D341Med (cell line): ENCODE measurements at regions not wholly inside any gene's neighbourhood (a gene's known extent, or its start where the extent isn't known, plus 50 kb on each side); places are given as distances from the start of the nearest gene placed in this dataset.

Experiments
- DNase-seq: peaks from one replicate; pipeline ENCODE4 v3.0.0; 2012; ENCODE audit warnings: low spot score

DNA sequence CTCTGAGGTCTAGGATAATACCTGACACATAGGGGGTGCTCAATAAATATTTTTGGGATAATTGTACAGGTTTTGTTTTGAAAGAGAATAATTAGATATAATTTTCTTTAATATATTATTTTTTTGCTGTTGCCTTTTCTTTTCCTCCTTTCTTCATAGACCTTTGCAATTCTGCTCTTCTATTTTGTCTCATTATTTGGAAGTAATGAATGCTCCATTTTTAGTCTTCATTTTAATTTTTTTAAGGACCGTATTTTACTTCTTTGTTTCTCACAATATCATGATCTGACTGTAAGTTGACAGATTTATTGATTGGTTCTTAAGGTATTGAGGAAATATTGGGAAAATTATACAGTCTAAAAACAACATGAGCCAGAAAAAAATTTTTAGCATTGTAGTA lies 150.5 kb upstream of the TMC3 start:
- DNase-seq = no peak

DNA sequence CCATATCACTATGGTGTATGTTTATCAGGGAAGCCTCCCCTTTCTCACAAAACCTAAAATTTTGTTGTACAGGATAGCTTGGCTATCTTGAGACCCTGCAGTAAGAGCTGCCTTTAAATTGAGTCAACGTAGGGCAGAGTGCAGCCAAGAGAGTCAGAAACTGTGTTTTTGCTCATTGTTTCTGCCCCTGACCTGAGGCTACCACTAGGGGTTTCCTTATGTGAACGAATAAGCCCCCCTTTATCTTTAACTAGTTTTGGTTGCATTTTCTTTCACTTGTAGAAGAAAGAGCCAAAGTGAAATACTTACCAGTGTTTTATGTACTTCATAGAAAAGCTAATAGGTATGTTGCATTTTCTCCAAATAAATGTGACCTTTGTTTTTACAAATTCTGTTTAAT lies 149.9 kb upstream of the TMC3 start:
- no peak for DNase-seq

DNA sequence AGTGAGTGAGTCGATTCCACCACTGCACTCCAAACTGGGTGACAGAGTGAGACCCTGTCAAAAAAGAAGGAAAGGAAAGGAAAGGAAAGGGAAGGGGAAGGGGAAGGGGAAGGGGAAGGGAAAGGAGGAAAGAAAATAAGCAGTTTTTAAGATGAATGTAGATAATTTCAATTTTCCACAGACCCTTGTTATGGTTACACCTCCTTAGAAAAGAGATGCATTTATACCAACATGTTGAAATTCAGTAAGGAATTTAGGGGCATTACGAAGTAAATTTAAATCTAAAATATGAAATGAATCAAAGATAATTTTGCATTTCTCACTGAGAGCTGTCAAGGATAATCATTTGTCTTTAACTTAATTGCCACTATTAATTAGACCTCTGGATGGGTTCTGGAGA lies 146.5 kb upstream of the TMC3 start:
- DNase-seq = no peak

DNA sequence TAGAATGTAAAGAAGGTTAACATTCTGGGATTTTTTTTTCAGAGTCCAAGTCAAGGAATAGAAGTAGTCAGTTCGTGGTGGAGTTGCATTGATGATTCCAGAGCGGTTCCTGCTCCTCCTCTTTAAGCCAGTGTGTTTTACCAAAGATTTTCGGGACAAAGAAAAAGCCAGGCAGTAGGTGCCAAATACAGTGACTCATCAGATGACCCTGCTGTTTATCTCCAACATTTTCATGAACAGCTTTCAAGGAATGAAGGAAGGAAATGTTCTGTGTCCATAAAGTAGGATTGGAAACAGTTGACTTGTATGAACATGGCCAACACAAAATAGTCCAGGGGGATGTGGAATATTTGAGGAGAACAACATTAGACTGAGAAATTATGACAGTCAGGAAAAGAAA lies 142.4 kb upstream of the TMC3 start:
- DNase-seq = no peak

DNA sequence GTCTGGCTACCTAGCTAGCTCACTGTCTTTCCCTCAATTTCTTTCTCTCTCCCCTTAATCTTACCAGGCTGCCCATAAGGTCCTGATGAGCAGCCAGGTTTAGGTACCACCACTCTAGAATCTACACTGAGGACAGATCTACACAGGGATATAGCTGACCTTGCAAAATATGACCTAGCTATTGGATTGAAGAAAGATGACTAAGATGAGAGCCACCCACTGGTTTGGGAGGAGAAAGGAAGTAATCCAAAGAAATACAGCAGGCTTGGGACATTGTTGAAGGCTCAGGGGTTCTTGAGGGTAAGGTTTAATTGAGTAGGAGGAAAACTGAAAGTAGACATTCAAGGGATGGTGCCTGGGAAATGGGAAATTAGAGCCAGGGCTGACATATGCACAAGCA lies 142.0 kb upstream of the TMC3 start:
- no peak for DNase-seq

DNA sequence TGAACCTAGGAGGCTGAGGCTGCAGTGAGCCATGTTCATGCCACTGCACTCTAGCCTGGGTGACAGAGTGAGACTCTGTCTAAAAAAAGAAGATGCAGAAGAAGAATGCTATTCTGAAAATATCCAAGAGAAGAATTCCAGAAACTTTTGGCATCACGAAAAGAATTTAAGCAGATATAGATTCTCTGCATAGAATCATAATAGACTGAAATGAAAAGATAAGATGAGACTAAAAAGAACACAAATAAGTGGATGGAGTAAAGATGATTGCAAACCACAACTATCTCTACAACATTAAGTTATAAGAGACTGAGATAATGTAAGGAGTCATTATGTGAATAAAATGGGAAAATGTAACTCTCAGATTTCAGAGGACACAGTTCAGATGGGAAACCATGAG lies 140.7 kb upstream of the TMC3 start:
- no peak for DNase-seq

DNA sequence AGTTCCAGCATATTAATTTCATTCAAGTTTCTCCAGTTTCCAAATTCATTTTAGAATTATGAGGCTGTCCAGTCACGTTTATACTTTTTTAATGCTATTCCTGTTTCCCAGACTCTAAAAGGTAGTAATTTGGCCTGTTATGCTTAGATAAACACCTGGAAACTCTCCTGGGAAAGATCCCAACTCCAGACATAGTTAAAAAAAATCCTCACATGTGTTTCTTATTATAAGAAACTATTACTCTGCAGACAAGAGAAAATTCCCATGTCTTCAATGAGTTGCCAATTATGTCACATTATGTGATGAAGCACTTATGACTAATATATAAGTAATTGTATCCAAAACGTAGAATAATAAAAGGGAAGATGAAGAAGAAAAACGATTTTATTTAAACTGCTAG lies 137.1 kb upstream of the TMC3 start:
- DNase-seq = no peak

DNA sequence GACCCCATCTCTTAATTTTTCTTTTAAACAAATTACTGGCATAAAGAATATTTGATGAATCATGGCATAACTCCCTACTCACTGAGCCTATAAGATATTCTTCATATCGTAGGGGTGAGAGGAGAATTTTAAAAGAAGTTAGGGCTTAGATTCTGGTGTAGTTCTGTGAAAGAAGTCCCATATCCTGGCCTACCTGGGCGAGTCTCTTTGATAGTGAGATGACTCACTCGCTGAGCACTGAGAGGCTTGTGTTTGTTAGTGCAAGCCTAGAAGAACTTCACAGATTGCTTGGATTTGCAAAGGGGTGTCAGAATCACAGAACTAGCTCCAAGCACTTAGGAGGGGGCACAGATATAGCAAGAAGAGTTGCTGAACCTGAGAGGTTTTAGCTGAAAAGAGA lies 133.8 kb upstream of the TMC3 start:
- no peak for DNase-seq

DNA sequence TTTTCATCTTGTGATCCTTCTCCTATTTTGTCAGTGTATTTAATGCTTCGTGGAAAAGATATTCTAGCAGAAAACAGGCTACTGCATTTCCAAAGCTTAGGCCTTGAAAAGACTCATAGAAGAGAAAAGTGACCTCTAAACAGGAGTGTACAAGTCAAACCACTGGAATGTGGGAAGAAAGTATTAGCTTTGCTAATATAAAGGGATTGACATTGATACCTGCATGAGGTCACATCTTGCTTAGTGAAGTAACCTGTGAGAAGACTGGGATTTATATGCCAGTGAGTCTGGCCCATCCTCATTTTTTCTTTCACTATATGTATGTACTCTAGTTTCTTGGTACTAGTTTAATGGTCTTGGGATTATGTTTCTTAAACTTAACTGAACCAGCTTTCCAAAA lies 132.9 kb upstream of the TMC3 start:
- no peak for DNase-seq

DNA sequence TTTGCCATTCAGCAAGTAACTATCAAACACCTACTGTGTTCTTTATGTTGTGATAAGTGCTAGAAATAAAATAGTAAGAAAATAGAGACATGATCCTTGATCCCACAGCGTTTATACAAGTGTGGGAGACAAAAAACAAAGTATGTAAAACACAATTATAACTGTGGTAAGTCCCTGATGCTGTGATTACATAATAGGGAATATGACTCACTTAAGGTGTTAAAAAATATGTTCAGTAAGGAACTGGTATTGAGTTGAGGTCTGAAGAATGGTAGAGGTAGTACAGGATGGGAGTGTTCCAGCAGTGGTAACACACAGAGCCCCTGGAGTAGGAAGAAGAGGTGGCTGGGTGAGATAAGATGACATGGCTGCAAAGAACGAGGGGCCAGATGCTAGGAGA lies 132.1 kb upstream of the TMC3 start:
- no peak for DNase-seq

DNA sequence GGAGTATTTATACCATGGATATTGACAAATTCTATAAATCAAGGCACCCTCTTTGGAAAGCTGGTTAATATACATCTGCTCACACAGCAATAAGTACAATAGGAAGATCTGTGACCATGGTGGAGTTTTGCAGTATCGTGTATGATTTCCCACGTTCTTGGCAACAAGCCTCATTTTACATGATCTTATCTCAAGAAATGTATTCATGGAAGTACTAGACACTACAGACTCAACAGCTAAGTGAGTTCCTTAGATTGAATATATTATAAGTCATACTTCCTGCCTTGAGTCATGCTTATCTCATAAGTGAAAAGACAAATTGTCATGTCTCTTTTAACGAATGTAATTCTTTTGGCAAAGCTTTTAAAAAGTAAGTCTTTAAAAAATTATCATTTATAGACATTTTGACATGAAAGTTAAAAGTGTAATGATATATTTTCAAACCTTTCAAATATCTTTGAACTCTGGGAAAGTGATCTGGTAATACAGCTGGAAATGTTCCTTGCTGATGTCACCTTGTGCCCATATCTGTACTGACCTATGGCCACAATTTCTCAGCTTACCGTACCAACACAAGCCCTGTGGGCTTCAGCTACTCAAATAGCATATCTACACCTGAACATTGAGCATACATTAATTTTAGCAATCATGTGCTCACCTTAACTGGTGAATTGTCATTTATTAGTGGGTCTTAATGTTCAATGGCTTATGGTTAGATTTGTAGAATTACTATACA lies 130.3 kb upstream of the TMC3 start:
- DNase-seq = no peak

DNA sequence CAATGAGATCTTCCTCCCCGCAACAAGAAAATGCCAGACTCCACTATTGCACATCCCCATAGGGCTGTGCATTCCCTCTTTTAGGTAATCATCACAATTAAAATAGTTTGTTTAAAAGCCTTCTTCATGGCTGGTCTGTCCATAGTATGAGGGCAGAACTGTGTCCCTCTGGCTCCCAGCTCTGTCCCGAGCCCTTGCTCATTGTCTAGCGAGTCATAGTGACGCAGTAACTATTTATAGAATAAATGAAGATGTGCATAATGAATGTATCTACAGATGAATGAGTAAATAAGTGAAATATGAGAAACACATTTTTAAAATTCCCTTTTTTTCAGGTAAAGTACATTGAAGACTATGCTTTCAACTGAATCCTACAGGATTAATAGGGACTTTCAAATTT lies 128.4 kb upstream of the TMC3 start:
- no peak for DNase-seq

DNA sequence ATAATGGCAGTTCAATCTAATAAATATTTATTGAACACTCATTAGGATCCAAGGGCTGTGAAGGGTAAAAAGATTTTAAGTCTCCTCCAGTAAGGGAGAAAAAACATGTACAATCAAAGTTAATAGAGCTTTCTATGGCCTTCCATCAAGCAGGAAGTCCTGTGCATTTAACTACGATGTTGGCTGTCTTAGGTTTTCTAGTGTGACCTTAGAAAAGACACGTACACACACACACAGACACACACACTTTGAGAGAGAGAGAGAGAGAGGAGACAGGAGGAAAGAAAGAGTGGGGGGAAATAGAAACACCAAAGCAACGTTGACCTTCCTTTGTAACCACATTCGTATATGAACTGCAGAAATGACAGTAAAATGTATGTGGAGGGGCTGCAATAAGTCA lies 126.1 kb upstream of the TMC3 start:
- no peak for DNase-seq

DNA sequence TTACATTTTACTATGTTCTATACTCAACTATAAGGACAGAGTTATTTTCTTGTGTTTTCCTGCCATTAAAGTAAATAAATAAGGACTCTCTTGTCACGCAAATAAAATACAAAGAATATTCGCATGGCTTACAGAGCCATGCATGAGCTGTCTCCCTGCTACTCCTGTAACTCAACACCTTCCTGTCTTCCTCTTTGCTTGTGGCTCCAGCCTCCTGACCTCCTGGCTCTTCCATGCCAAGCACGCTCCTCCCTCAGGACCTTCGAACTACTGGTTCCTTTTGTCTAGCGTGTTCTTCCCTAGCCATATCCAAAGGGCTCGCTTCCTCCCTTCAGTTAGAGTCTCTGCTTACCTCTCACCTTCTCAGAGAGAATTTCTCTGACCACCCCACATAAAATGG lies 124.3 kb upstream of the TMC3 start:
- DNase-seq = no peak

DNA sequence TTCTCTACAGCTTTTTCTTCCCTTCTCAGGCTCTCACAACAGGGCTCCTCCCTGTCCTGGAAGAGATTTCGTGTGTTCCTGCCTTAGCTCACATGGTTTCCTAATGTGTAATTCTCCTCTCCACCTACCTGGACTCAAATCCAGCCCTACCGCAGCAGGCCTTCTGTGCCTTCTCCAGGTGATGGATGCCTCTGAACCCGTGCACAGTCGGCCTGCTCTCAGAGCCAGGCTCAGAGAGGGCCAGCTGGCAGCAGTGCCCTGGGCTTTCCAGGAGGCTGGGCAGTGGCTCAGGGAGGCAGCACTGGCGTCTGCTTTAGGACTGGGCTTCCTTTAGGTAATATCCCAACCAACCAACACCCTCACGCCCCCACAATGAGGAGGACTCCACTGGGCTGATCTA lies 123.2 kb upstream of the TMC3 start:
- DNase-seq = no peak

DNA sequence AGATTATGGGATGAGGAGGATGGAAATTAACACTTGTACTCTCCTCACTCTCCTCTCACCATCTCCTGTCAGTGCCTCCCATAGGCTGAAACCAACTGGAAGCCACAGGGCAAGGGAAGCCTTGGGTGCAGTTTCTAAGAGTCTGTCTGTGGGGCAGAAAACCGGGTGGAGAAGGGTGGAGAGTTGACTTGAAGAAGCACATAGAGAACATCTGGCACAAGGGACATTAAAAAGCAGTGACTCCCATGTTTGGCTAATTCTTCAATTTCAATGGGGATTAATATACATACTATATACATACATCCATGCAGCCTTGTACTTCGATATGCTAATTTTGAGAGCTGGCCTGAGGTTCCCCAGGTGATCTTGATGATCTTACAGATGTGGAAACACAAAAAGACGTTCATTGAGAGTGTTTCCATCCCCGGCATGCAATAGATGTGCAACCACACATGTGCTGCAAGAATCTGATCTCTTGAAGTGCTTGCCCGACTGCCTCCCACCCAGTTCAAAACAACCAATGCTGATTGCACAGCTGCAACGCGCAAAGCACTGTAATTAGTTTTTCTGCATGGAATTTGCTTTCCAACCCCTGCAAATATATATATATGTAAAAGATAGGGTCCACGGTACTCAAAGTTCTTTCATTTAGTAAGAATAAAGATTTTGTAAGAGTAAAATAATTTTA lies 121.9 kb upstream of the TMC3 start:
- no peak for DNase-seq

DNA sequence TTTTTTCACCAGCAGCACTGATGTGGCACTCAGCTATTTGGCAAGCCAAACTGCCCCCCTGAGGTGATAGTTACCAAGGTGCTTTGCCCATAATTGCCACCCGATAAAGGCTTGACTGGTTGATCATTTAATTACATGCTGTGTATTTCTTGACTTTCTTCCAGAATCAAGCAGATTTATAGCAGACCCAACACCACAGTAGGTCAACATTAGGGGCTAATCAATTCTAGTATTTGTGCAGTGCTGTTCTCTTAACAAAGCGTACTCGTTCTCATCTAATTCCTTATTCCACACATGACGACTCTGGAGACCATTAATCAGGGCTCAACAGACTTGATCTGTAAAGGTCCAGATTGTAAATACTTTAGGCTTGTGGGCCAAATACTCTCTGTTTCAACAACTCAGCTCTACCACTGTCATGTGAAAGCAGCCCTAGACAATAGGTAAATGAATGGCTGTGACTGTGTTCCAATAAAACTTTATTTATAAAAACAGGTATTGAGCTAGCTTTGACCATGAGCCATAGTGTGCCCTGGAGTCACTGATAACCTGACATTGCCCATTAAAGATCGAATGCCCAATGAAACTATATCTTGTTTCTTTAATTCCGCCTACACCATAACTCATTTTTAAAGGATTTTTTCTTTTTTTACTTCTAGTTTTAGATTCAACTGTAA lies 119.1 kb upstream of the TMC3 start:
- DNase-seq = no peak

DNA sequence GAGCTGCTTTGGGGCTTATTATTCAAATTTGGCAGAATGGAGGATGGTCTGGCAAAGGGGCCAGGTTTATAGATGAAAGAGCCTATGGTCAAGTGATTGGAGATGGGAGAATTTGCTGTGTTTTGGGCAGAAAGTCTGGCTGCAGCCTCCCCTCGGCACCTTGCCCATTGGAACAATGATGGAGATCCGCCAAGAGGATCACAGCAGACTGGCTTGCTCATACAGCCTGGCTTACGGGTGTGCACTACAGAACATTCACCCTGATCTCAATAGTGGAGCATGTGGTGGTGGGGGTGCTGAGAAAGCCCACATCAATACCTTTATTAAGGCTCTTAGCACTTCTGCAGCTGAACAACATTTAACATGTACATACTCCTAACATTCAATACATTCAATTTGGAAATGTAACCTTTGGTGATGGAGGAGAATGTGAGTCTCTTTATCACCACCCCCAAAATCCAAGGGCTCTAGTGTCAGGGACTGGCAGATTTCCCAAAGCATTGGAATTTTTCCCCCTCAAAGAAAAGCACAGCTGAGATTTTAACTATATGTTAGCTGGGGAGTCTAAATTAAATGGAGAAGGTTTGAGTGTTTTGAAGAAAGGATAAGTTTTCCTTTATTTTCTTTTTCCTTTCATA lies 118.4 kb upstream of the TMC3 start:
- DNase-seq = no peak

DNA sequence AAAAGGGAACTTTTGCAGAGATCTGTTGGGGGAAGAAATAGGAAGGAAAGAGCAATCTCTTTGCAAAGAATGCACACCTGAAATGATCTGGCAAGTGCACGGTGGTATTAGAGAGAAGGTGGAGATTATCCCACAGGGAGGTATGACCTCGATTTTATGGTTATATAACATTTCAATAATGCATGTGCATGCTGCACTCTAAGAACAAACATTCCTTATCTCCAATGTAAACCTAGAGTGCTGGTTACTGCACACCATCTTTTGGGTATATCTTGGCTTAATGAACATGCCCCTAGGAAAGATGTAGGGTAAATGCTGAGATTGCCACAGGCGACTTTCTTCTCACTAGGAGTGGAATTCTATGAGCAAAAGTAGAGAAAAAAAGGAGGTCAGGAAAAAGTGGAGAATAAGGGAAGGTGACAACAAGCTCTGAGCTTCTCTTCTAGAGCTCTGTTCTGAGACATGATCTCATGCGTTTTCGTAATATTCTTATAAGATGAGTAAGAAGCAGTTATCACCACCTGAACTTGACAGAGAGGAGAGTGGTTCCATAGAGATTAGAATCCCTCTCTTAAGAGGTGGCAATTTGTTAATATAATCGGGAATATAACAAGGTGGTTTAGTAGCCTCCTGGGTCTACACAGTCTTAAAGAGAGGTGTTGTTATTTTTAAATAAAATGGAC lies 117.5 kb upstream of the TMC3 start:
- DNase-seq = no peak

DNA sequence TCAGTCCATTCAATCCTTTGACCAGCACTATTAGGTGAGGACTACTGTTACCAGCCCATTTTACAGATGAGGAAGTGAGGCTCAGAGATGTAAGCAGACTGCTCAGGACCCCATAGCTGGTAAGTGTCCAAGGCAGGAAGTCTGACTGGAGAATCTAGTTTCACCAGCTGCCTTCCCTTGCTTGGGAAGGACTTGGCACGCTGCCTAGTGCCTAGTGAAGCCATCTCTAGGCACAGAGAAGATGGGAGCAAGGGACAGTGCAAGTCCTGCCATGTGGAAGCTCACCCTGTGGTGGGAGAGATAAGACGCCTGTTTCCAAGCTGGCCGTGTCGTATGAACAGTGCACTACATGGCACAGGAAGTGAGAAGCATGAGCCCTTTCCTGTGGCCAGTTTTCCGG lies 111.8 kb upstream of the TMC3 start:
- no peak for DNase-seq

DNA sequence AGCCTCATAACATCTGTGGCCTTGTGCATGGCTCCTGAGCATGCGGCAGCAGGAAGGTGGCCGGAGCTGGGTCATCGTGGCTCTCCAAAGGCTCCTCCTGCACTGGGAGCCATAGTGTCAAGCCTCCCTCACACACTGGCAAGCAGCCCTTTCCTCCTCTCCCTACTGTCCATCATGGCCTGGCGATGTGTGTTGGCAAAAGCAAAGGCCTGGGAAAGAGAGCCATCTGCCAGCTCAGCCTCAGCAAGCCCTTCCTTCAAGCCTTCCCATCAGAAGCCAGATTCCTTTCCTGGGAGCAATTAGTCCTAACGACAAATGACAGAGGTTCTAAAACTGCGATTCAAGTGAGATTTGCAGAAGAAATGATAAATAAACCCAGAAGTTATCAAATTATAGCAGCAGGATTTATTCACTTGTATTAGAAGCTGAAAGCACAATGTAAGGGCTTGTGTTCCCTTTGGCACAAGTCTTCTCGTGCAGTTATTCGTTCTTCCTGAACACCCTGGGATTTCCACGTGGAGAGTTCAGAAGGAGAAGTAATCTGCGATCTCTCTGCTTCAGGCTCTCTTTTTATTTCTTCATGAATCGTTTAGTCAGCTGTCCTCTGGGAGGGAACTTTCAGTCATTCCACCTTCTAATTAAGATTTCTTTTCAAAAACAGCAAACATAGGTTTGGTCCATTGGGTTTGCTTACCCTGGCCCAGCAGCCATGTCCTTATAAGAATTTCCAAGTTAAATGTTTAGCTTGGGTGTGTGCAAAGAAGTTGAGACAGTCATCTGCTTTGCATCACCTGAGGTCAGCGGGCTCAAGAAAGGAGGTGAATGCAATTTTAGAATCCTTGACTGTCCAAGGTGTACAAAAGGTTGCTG lies 110.3 kb upstream of the TMC3 start:
- DNase-seq = no peak

DNA sequence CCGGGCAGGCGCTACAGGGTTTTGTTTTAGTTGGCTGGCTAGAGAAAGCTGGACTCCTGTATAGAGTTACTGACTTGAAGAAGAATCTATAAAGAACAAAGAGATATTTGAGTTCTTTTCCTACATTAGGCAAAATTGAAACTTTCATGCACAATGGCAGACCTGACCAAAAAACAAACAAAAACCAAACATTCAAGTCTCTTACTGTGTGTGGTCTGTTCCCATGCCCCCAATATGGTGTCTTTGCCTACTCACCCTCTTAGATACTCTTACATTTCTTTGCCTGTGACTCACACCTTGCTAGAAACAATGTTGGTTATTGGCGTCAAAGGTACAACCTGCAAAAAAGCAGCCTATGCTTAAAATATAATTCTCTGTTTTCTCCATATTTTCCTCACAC lies 109.5 kb upstream of the TMC3 start:
- no peak for DNase-seq
